Osteoblast (primary cell): ENCODE measurements at regions not wholly inside any gene's neighbourhood (a gene's known extent, or its start where the extent isn't known, plus 50 kb on each side); places are given as distances from the start of the nearest gene placed in this dataset.

Experiments
- DNase-seq: peaks from one replicate; pipeline ENCODE4 v3.0.0; 2011; ENCODE audit warnings: low spot score, mixed read lengths; ENCODE audit not compliant: insufficient read length; ENCODE audit errors: missing footprints
- H2AFZ ChIP-seq: 2 replicates; pipeline ENCODE4 v1.6.0; 2011; ENCODE audit warnings: mild to moderate bottlenecking, low read length
- H3K27ac ChIP-seq: 2 replicates; pipeline ENCODE4 v1.5.1; 2011; ENCODE audit warnings: mild to moderate bottlenecking, low read depth, low read length, moderate library complexity
- H3K27me3 ChIP-seq: 2 replicates; pipeline ENCODE4 v1.6.0; 2012; ENCODE audit warnings: mild to moderate bottlenecking, control low read depth, inconsistent platforms, low read length, moderate library complexity; ENCODE audit not compliant: insufficient read depth
- H3K36me3 ChIP-seq: 2 replicates; pipeline ENCODE4 v1.5.1; 2011; ENCODE audit warnings: mild to moderate bottlenecking, low read length, control low read depth, moderate library complexity; ENCODE audit not compliant: insufficient read depth
- H3K4me1 ChIP-seq: 2 replicates; pipeline ENCODE4 v1.5.1; 2011; ENCODE audit warnings: mild to moderate bottlenecking, low read length, control low read depth, moderate library complexity; ENCODE audit not compliant: insufficient read depth
- H3K4me2 ChIP-seq: 2 replicates; pipeline ENCODE4 v1.6.0; 2011; ENCODE audit warnings: mild to moderate bottlenecking, low read length; ENCODE audit not compliant: insufficient read depth
- H3K4me3 ChIP-seq: fragments of 200-600 bp; sonication (generic); 3 replicates; pipeline ENCODE4 v1.5.1; 2012; ENCODE audit warnings: mild to moderate bottlenecking, low read length, inconsistent platforms; ENCODE audit not compliant: insufficient read depth
- H3K79me2 ChIP-seq: 2 replicates; pipeline ENCODE4 v1.6.0; 2012; ENCODE audit warnings: mild to moderate bottlenecking, low read length, control low read depth, inconsistent platforms; ENCODE audit not compliant: insufficient read depth
- H3K9me3 ChIP-seq: 2 replicates; pipeline ENCODE4 v1.5.1; 2011; ENCODE audit warnings: low read depth, low read length, control low read depth
- H4K20me1 ChIP-seq: 2 replicates; pipeline ENCODE4 v1.6.0; 2012; ENCODE audit warnings: mild to moderate bottlenecking, low read length, control low read depth; ENCODE audit not compliant: insufficient read depth
- CTCF ChIP-seq: IDR thresholded peaks from 2 replicates; pipeline ENCODE4 v1.5.1; 2011; ENCODE audit warnings: mild to moderate bottlenecking, low read depth, low read length, moderate library complexity; ENCODE audit errors: extremely low read depth

GRCh38 chr2:216284708-216285107, 87.6 kb downstream of the MARCHF4 start:
- Histone ChIP-seq H3K4me1 (peaks cover 12% of the 10 kb centered on the region), H3K27me3 (no peaks in the 10 kb centered on the region), H3K36me3 (no peaks in the 10 kb centered on the region), H4K20me1 (no peaks in the 10 kb centered on the region), H3K79me2 (no peaks in the 10 kb centered on the region), H2AFZ (no peak overlapping the region), H3K4me3 (no peak overlapping the region), H3K27ac (no peak overlapping the region), H3K9me3 (no peaks in the 10 kb centered on the region), H3K4me2 (no peak overlapping the region)
- no peak for DNase-seq
- TF ChIP-seq CTCF = no peak

DNA sequence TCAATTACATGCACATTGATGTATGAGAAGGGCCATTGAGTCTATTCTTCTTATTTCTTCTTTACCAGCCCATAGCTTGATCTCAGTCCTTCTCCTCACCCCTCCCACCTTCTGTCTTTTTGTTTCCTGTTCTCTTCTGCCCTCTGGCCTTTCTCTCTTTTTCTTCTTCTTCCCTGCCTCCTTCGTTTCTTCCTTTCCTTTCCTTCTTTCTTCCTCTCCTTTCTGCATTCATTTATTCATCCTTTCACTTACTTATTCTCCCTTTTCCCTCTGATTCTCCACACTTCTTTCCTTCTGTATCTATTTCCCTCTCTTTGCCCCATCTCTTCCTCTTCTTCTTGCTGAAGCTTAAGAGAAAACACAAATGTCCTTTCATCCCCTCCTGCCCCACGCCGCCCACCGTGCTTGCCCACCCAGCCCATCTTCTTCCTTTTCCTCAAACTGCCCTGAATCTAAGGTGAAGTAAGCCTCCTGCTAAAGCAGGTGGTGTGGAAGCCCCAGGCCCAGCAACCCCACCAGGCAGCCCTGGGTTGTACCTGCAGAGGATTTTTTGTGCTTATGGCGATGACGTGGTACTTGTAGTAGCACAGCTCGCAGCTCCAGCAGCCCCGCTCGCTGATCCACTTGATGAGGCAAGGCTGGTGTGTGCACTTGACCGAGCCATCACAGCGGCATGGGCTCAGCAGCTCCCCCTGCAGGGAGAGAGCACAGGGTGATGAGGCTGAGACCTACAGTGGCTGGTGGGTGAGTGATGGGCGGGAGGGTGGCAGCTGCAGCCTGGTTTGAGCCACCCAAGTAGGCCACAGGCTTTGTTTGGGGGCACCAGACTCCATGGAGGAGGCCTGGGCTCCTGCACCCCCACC, 89.0 kb downstream of the MARCHF4 start:
- no peaks in the 10 kb centered on the region for H4K20me1 ChIP-seq
- H3K4me1 ChIP-seq = peaks cover 22% of the 10 kb centered on the region
- DNase-seq = no peak
- H3K79me2 ChIP-seq = no peaks in the 10 kb centered on the region
- no peak overlapping the region for H3K27ac ChIP-seq
- no peaks in the 10 kb centered on the region for H3K36me3 ChIP-seq
- no peak overlapping the region for H2AFZ ChIP-seq
- H3K4me3 ChIP-seq = no peak overlapping the region
- H3K4me2 ChIP-seq = no peak overlapping the region
- H3K9me3 ChIP-seq = no peaks in the 10 kb centered on the region
- TF ChIP-seq CTCF = peak; percentile 38
- H3K27me3 ChIP-seq = no peaks in the 10 kb centered on the region

DNA sequence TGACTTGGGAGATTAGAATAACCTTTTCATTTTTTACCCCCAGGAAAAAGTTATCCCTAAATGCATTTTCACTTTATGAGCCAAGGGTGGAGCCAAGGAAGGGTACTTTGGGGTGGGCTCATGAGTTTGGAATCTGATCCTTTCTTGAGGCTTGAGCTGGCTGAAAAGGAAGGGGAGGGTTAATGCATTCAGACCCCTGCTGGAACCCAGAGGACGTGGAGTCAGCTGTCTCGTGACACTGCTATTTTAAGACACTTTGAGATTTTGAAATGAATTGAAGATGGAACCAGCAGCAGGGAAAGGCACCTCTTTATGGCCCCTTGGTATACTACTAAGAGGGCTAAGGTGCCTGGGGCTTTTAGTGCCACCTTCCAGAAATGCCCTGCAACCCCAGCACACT, 90.4 kb downstream of the MARCHF4 start:
- H3K9me3 ChIP-seq = no peaks in the 10 kb centered on the region
- TF ChIP-seq CTCF = no peak
- peaks cover 16% of the 10 kb centered on the region for H3K4me1 ChIP-seq
- H3K27ac ChIP-seq = no peak overlapping the region
- no peak for DNase-seq
- H3K4me2 ChIP-seq = no peak overlapping the region
- peak overlapping the region; percentile 12 for H2AFZ ChIP-seq
- H3K4me3 ChIP-seq = no peak overlapping the region
- no peaks in the 10 kb centered on the region for H4K20me1 ChIP-seq
- H3K36me3 ChIP-seq = no peaks in the 10 kb centered on the region
- no peaks in the 10 kb centered on the region for H3K79me2 ChIP-seq
- no peaks in the 10 kb centered on the region for H3K27me3 ChIP-seq

- TF ChIP-seq CTCF = no peak
- no peaks in the 10 kb centered on the region for H3K9me3 ChIP-seq
- no peaks in the 10 kb centered on the region for H3K79me2 ChIP-seq
- peaks cover 12% of the 10 kb centered on the region for H3K4me1 ChIP-seq
- H3K4me3 ChIP-seq = no peak overlapping the region
- H4K20me1 ChIP-seq = no peaks in the 10 kb centered on the region
- DNase-seq = no peak
- peak overlapping the region; percentile 10 for H2AFZ ChIP-seq
- H3K36me3 ChIP-seq = no peaks in the 10 kb centered on the region
- H3K27ac ChIP-seq = no peak overlapping the region
- no peak overlapping the region for H3K4me2 ChIP-seq
- H3K27me3 ChIP-seq = no peaks in the 10 kb centered on the region
Measured at GRCh38 chr2:216281316-216281715, 91.0 kb downstream of the MARCHF4 start.
